Lower leg skin (tissue), 4 donors: ENCODE measurements at regions not wholly inside any gene's neighbourhood (a gene's known extent, or its start where the extent isn't known, plus 50 kb on each side); places are given as distances from the start of the nearest gene placed in this dataset.

Source experiments
- DNase-seq, 2 donors: peaks; one replicate each; pipeline ENCODE4 v3.0.0-alpha.2; 2019; ENCODE audit warnings: low spot score in 2 of 2
- H3K4me3 ChIP-seq: fragments of 200-600 bp; sonication (generic); 2 replicates; pipeline ENCODE4 v1.5.1; 2017; ENCODE audit warnings: mild to moderate bottlenecking, low read depth; ENCODE audit not compliant: poor library complexity, severe bottlenecking
- POLR2A ChIP-seq, 2 donors: fragments of 450-650 bp; IDR thresholded peaks; one replicate each; pipeline ENCODE4 v1.6.1; 2016 to 2017; ENCODE audit warnings: antibody characterized with exemption in 2 of 2, mild to moderate bottlenecking in 1 of 2, moderate library complexity in 1 of 2
- WGBS, 2 donors: methylation state at CpG; one replicate each; pipeline ENCODE4 v1.1.5; 2018; 5-methylcytosine and 5-hydroxymethylcytosine counted together
- intact Hi-C: fragments of 100-400 bp; cut with DNase I; formaldehyde crosslinking; loops from one replicate; pipeline ENCODE4 v1.15.0; 2023; ENCODE audit warnings: low total_unique reads
- TF ChIP-seq, protein P1 (sequence below), 3 donors: fragments of 450-650 bp; IDR thresholded peaks; one replicate each; pipeline ENCODE4 v1.5.1; 2016; ENCODE audit warnings: antibody characterized with exemption in 3 of 3, mild to moderate bottlenecking in 3 of 3, moderate library complexity in 2 of 3

DNA sequence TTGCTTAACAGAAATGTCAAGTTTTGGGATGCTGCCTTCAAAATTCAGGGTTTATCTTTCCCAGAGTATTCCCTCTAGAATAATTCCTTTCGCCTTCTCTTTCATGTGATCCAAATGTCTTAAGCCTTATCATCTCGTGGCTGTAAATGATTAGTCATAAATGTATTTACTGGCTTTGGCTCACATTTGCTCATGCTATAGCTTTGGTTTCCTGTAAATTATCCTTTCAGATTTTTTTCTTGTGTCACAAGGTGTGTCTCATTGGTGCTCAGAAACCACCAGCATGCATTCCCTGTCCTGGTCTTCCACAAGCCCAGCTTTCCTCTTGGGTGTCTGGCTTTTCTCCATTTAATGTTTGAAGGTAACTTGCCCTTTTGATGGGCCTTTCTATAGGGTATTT, 692.7 kb upstream of the ALCAM start:
- TF ChIP-seq POLR2A (IDR thresholded peaks at IDR 0.05) = no peak
- TF ChIP-seq, protein P1, sequence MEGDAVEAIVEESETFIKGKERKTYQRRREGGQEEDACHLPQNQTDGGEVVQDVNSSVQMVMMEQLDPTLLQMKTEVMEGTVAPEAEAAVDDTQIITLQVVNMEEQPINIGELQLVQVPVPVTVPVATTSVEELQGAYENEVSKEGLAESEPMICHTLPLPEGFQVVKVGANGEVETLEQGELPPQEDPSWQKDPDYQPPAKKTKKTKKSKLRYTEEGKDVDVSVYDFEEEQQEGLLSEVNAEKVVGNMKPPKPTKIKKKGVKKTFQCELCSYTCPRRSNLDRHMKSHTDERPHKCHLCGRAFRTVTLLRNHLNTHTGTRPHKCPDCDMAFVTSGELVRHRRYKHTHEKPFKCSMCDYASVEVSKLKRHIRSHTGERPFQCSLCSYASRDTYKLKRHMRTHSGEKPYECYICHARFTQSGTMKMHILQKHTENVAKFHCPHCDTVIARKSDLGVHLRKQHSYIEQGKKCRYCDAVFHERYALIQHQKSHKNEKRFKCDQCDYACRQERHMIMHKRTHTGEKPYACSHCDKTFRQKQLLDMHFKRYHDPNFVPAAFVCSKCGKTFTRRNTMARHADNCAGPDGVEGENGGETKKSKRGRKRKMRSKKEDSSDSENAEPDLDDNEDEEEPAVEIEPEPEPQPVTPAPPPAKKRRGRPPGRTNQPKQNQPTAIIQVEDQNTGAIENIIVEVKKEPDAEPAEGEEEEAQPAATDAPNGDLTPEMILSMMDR (IDR thresholded peaks at IDR 0.05) = no peak
- no peak for DNase-seq

GRCh38 chr3:104676241-104676640, 690.5 kb upstream of the ALCAM start:
- no peak for DNase-seq
- TF ChIP-seq POLR2A (IDR thresholded peaks at IDR 0.05) = no peak
- TF ChIP-seq, protein P1 (IDR thresholded peaks at IDR 0.05) = no peak
- intact Hi-C loops = no loop called here
- WGBS, 2 donors = 87% methylated on average over 3 of the region's 3 CpGs
- no peak overlapping the region for H3K4me3 ChIP-seq

More for the DNA sequence above, 692.7 kb upstream of the ALCAM start:
- intact Hi-C loops = no loop called here
- no peak overlapping the region for H3K4me3 ChIP-seq
- 44 to 52% methylated on average over 2 of the region's 2 CpGs for WGBS, 2 donors

- 96 to 98% methylated on average over 4 of the region's 4 CpGs for WGBS, 2 donors
- intact Hi-C loops = no loop called here
- no peak for TF ChIP-seq POLR2A (IDR thresholded peaks at IDR 0.05)
- TF ChIP-seq, protein P1 (IDR thresholded peaks at IDR 0.05) = no peak
- H3K4me3 ChIP-seq = no peak overlapping the region
- DNase-seq = no peak
Measured at GRCh38 chr3:104677932-104678331, 688.8 kb upstream of the ALCAM start.

GRCh38 chr3:104685492-104685891, 681.2 kb upstream of the ALCAM start:
- H3K4me3 ChIP-seq = no peak overlapping the region
- DNase-seq = no peak
- TF ChIP-seq, protein P1 (IDR thresholded peaks at IDR 0.05) = no peak
- TF ChIP-seq POLR2A (IDR thresholded peaks at IDR 0.05) = no peak
- intact Hi-C loops = no loop called here

DNA sequence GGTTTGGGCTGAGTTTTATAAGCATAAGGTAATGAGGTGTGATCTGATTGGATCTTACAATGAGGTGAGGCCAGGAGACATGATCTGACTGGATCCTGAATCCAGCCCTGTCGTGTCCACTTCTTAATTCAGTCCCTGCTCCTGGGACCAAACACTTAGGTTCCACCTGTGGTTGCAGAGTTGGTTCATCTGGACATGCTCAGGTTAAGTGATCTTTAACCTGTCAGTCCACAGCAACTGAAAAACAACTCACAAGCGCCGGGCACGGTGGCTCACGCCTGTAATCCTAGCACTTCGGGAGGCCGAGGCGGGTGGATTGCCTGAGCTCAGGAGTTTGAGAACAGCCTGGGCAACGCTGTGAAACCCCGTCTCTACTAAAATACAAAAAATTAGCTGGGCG, 679.3 kb upstream of the ALCAM start:
- TF ChIP-seq POLR2A (IDR thresholded peaks at IDR 0.05) = no peak
- TF ChIP-seq, protein P1 (IDR thresholded peaks at IDR 0.05) = no peak
- no peak for DNase-seq
- intact Hi-C loops = no loop called here
- no peak overlapping the region for H3K4me3 ChIP-seq
- 96 to 97% methylated on average over 11 of the region's 11 CpGs for WGBS, 2 donors

- no peak for TF ChIP-seq POLR2A (IDR thresholded peaks at IDR 0.05)
- TF ChIP-seq, protein P1 (IDR thresholded peaks at IDR 0.05) = no peak
- no peak for DNase-seq
- H3K4me3 ChIP-seq = no peak overlapping the region
- intact Hi-C loops = no loop called here
- WGBS, 2 donors = 53 to 84% methylated on average over 8 of the region's 8 CpGs
Measured at GRCh38 chr3:104696470-104696869, 670.2 kb upstream of the ALCAM start.
